ENCODE measurements at regions not wholly inside any gene's neighbourhood (a gene's known extent, or its start where the extent isn't known, plus 50 kb on each side); places are given as distances from the start of the nearest gene placed in this dataset.

GRCh38 chr11:23711981-23712380 lies 784.9 kb upstream of the LUZP2 start:
- no peak for TF ChIP-seq EZH2 (IDR thresholded peaks at IDR 0.05; ENCODE audit: low read length)
- no peak for TF ChIP-seq CTCF (optimal IDR thresholded peaks at IDR 0.05 in 1 of 3, IDR thresholded peaks at IDR 0.05 in 1 of 3, conservative IDR thresholded peaks at IDR 0.05 in 1 of 3; ENCODE audit: extremely low read depth in 1 of 3, insufficient read depth in 2 of 3, low read length in 3 of 3)
